Thymus (tissue), 11 donors: ENCODE measurements at regions not wholly inside any gene's neighbourhood (a gene's known extent, or its start where the extent isn't known, plus 50 kb on each side); places are given as distances from the start of the nearest gene placed in this dataset.

ENCODE experiments used
- DNase-seq, 9 donors: peaks; one replicate each; pipeline ENCODE4 v3.0.0-alpha.2; 2013; ENCODE audit warnings: low spot score in 9 of 9, low read depth in 6 of 9, missing footprints in 1 of 9
- H3K27ac ChIP-seq, 2 donors: one replicate each; pipeline ENCODE4 v1.5.1; 2013; ENCODE audit warnings: control low read depth in 1 of 2, low read depth in 1 of 2, low read length in 1 of 2, mild to moderate bottlenecking in 1 of 2, moderate library complexity in 1 of 2
- H3K27me3 ChIP-seq, 2 donors: one replicate each; pipeline ENCODE4 v1.5.1; 2013; ENCODE audit warnings: low read length in 1 of 2; ENCODE audit not compliant: control insufficient read depth in 2 of 2, insufficient read depth in 1 of 2
- H3K36me3 ChIP-seq, 2 donors: one replicate each; pipeline ENCODE4 v1.5.1; 2013; ENCODE audit warnings: low read length in 1 of 2, mild to moderate bottlenecking in 1 of 2, moderate library complexity in 1 of 2; ENCODE audit not compliant: control insufficient read depth in 2 of 2, insufficient read depth in 2 of 2
- H3K4me1 ChIP-seq, 2 donors: one replicate each; pipeline ENCODE4 v1.5.1; 2013; ENCODE audit warnings: low read length in 2 of 2; ENCODE audit not compliant: control insufficient read depth in 2 of 2, insufficient read depth in 2 of 2
- H3K4me3 ChIP-seq, 2 donors: one replicate each; pipeline ENCODE4 v1.5.1; 2013; ENCODE audit warnings: low read length in 2 of 2, control low read depth in 1 of 2, mild to moderate bottlenecking in 1 of 2
- H3K9me3 ChIP-seq, 2 donors: one replicate each; pipeline ENCODE4 v1.5.1; 2013; ENCODE audit warnings: low read length in 1 of 2, mild to moderate bottlenecking in 1 of 2; ENCODE audit not compliant: control insufficient read depth in 2 of 2, insufficient read depth in 1 of 2
- WGBS: extraction: QIAGEN DNeasy Blood & Tissue Kit; methylation state at CpG from one replicate; pipeline ENCODE4 v1.1.7; 2013; 5-methylcytosine and 5-hydroxymethylcytosine counted together
- donor health status: healthy.

- H3K9me3 ChIP-seq, result no peaks in the 10 kb centered on the region
- H3K4me3 ChIP-seq, result no peak overlapping the region
- H3K4me1 ChIP-seq, result no peaks in the 10 kb centered on the region
- no peak for DNase-seq
- H3K27ac ChIP-seq, result no peak overlapping the region
- H3K27me3 ChIP-seq, result peaks cover 0 to 5% of the 10 kb centered on the region in 2 donors
- 96% methylated on average over 3 of the region's 3 CpGs for WGBS
- no peaks in the 10 kb centered on the region for H3K36me3 ChIP-seq
Measured at GRCh38 chr4:54152846-54153600, 53.1 kb downstream of the GSX2 start.

DNA sequence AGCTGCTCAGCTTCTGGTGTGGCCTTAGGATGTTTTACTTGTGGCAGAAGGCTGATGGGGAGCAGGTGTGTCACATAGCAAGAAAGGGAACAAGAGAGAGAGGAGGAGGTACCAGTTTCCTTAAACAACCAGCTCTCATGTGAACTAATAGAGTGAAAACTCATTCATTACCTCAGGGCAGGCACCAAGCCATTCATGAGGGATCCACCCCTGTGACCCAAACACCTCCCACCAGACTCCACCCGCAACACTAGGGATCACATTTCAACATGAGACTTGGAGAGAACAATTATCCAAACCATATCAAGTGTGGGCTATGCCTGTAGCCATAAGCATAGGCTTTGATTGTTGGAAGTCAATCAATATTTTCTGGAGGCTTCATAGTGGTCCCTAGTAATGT lies 56.0 kb downstream of the GSX2 start:
- WGBS, result 93% methylated on average over 1 of the region's 1 CpG
- peak in 1 of 9 donors; percentile 23 for DNase-seq
- Histone ChIP-seq H3K27me3 (no peaks in the 10 kb centered on the region), H3K4me3 (no peak overlapping the region), H3K36me3 (no peaks in the 10 kb centered on the region), H3K27ac (no peak overlapping the region), H3K4me1 (no peaks in the 10 kb centered on the region), H3K9me3 (no peaks in the 10 kb centered on the region)

- no peak for DNase-seq
- H3K4me1 ChIP-seq, result no peaks in the 10 kb centered on the region
- no peaks in the 10 kb centered on the region for H3K36me3 ChIP-seq
- H3K4me3 ChIP-seq, result no peak overlapping the region
- no peaks in the 10 kb centered on the region for H3K9me3 ChIP-seq
- H3K27ac ChIP-seq, result no peak overlapping the region
- no peaks in the 10 kb centered on the region for H3K27me3 ChIP-seq
Measured at GRCh38 chr4:54157606-54158005, 57.6 kb downstream of the GSX2 start.

GRCh38 chr4:54159543-54159942 lies 59.6 kb downstream of the GSX2 start:
- Histone ChIP-seq H3K27ac (no peak overlapping the region), H3K4me1 (no peaks in the 10 kb centered on the region), H3K9me3 (no peaks in the 10 kb centered on the region), H3K36me3 (no peaks in the 10 kb centered on the region), H3K27me3 (no peaks in the 10 kb centered on the region), H3K4me3 (no peak overlapping the region)
- WGBS, result 65% methylated on average over 3 of the region's 3 CpGs
- no peak for DNase-seq

GRCh38 chr4:54165011-54165410 lies 64.1 kb upstream of the PDGFRA start:
- no peaks in the 10 kb centered on the region for H3K27me3 ChIP-seq
- WGBS, result 95% methylated on average over 4 of the region's 4 CpGs
- H3K4me3 ChIP-seq, result no peak overlapping the region
- DNase-seq, result no peak
- no peaks in the 10 kb centered on the region for H3K9me3 ChIP-seq
- H3K36me3 ChIP-seq, result no peaks in the 10 kb centered on the region
- no peak overlapping the region for H3K27ac ChIP-seq
- H3K4me1 ChIP-seq, result no peaks in the 10 kb centered on the region

- H3K9me3 ChIP-seq, result no peaks in the 10 kb centered on the region
- no peak overlapping the region for H3K27ac ChIP-seq
- H3K36me3 ChIP-seq, result no peaks in the 10 kb centered on the region
- no peak overlapping the region for H3K4me3 ChIP-seq
- no peaks in the 10 kb centered on the region for H3K27me3 ChIP-seq
- no peaks in the 10 kb centered on the region for H3K4me1 ChIP-seq
- no peak for DNase-seq
Measured at GRCh38 chr4:54165438-54165837, 63.7 kb upstream of the PDGFRA start.

GRCh38 chr4:54167508-54167907 lies 61.6 kb upstream of the PDGFRA start:
- WGBS, result 89% methylated on average over 3 of the region's 3 CpGs
- Histone ChIP-seq H3K4me3 (no peak overlapping the region), H3K27me3 (no peaks in the 10 kb centered on the region), H3K4me1 (no peaks in the 10 kb centered on the region), H3K36me3 (no peaks in the 10 kb centered on the region), H3K27ac (no peak overlapping the region), H3K9me3 (no peaks in the 10 kb centered on the region)
- no peak for DNase-seq

DNA sequence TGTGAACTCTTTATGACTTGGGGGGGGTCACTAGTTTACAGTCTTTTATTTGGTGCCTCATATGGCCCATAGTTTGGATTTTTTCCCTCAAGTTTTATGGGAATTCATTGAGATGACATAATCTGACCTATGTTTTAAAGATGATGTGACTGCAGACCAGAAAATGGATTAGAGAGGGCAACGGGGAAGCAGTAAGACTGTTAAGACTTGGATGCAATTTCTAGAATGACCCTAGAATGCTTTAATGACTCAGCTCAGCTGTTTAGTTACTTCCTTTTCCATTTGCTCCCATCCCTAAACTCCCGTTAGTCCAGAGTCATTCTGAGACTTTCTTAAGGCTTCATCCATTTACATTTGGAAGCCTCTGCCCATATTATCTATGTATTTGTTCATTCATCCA lies 59.9 kb upstream of the PDGFRA start:
- no peaks in the 10 kb centered on the region for H3K4me1 ChIP-seq
- no peaks in the 10 kb centered on the region for H3K9me3 ChIP-seq
- no peak overlapping the region for H3K4me3 ChIP-seq
- no peak overlapping the region for H3K27ac ChIP-seq
- H3K27me3 ChIP-seq, result no peaks in the 10 kb centered on the region
- no peaks in the 10 kb centered on the region for H3K36me3 ChIP-seq
- WGBS, result 92% methylated on average over 2 of the region's 2 CpGs
- DNase-seq, result no peak

DNA sequence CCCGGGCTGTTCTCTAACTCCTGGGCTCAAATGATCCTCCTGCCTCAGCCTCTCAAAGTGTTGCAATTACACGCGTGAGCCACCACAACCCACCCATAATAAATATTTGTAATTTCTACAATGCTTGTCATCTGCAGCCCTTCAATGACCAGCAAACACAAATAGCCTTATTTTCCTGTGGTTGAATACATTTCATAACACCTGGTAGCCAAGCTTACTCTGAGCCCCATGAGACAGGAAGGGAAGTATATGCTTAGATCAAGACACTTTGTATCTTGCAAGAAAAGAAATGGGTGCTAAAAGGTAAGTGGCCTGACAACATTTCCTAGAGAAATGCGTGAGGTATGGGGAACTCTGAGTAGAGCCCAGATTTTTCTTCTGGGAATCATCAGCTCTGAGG lies 56.9 kb upstream of the PDGFRA start:
- Histone ChIP-seq H3K27ac (no peak overlapping the region), H3K27me3 (no peaks in the 10 kb centered on the region), H3K4me3 (no peak overlapping the region), H3K36me3 (no peaks in the 10 kb centered on the region), H3K4me1 (no peaks in the 10 kb centered on the region), H3K9me3 (no peaks in the 10 kb centered on the region)
- 88% methylated on average over 4 of the region's 4 CpGs for WGBS
- DNase-seq, result no peak
